Right forelimb (tissue), 1 donor: ENCODE measurements at regions not wholly inside any gene's neighbourhood (a gene's known extent, or its start where the extent isn't known, plus 50 kb on each side); places are given as distances from the start of the nearest gene placed in this dataset.

ENCODE experiments used
- DNase-seq: peaks from one replicate; pipeline ENCODE4 v3.0.0-alpha.2; 2018

GRCh38 chr3:151935446-151935845 lies 62.0 kb downstream of the SUCNR1 start:
- no peak for DNase-seq

GRCh38 chr3:151940481-151940880 lies 67.0 kb downstream of the SUCNR1 start:
- DNase-seq, result no peak

DNA sequence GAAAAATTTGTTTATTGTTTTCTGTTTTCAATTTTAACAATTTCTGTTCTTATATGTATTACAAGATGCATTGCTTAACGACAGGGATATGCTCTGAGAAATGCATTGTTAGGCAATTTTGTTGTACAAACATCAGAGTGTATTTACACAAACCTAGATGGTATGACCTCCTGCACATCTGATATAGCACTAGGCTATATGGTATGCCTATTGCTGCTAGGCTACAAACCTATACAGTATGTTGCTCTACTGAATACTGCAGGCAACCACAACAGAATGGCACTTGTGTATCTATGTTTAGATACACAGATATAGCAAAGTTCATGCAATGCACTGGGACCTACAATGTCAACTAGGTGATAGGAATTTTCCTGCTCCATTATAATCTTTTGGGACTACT lies 70.1 kb downstream of the SUCNR1 start:
- DNase-seq, result no peak

GRCh38 chr3:151944356-151944755 lies 70.9 kb downstream of the SUCNR1 start:
- DNase-seq, result no peak

- DNase-seq, result no peak
Observed at GRCh38 chr3:151946606-151947005, 73.2 kb downstream of the SUCNR1 start.

DNA sequence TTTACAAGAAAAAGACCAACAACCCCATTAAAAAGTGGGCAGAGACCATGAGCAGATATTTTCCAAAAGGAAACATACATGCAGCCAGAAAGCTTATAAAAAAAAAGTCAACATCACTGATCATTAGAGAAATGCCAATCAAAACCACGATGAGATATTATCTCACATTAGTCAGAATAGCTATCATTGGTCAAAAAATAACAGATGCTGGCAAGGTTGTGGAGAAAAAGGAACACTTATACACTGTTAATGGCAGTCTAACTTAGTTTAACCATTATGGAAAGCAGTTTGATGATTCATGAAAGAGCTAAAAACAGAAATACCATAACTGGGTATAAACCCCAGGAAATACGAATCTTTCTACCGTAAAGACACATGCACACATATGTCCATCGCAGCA lies 76.3 kb downstream of the SUCNR1 start:
- DNase-seq, result no peak

DNA sequence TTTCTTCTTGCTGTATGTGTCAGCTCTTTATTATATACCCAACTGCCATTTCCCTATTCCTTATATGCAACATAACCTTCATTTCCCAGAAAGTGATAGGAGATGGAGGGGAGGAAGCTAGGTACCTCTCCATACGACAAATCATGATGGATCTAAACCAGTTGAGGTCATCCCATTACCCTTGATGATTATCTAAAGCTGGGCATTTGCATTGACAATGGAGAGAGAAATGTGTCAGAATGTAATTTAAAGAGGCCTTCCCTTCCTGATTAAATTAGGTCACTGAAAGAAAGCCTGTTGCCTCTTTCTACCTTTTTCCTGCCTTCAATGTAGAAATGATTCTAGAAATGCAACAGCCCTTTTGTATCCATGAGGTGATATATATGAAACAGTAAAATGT lies 81.9 kb downstream of the SUCNR1 start:
- DNase-seq, result no peak

DNA sequence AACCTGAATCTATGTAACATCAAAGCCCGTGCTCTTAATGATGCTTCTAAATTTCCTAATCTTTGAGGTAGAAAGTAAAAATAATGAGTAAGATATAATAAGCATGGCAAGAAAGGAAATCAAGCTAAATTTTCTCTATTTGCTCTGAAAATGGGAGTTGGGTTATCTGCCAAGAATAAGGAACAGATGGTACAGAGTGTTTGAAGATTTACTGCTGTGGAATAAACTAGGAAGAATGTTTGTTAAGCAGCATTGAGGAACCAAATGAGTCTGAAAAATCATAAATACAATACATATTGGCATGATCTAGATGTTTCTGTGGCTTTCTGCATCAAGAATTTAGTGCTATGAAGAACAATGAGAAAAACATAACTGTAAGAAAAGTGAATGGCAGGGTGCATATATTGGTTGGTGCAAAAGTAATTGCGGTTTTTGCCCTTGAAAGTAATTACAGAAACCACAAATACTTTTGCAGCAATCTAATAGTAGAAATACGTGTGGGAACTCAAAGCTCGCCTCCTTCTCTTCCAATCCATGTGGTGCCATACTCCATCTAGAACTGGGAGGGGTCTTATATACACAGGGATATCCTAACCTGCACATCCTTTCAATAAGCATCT lies 87.6 kb downstream of the SUCNR1 start:
- DNase-seq, result no peak

GRCh38 chr3:151962352-151962751 lies 88.9 kb downstream of the SUCNR1 start:
- no peak for DNase-seq

DNA sequence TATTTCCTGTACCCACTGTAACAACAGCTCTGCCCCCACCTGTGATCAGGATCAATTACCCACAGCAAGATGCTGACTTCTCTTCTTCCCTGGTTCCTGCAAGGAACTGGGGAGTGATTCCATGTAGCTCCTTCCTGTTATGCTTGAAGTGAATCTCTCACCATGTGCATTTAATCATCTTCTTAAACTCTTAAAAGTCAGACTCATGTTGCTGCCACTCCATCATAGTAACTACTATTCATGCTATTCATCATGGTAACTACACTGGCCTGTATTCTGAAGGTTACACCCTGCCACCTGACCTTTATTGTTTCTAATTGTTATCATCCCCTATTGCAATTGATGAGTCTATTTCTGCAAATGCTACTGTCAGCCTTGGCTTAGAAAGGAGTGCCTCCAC lies 89.5 kb downstream of the SUCNR1 start:
- no peak for DNase-seq

GRCh38 chr3:151964743-151965142 lies 91.3 kb downstream of the SUCNR1 start:
- DNase-seq, result no peak

DNA sequence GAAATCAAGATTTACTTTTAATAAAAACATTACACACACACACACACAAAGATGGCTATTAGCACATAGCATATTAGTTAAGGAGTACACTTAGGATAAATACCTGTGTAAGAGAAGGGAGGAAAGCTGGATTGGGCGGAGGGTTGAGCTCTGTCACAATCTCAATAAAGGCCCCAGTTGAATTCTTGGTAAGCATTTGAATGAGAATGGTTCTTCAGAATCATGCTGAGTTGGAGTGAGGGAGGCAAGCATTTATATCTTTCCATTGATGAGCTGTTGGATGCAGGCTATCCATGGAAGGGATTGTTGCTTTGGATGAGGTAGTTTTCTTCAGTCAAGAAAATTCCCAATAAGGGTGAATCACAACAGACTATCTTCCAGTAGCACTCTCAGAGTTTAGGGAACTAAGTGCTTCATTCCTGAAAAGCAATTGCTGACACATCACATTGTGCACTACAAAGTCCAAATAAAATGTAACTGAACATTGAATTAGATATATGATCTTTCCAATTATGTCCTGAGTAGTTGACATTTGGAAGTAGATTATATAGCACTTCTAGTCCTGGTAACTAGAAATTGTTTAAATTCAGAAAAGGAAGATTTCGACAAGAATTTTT lies 95.7 kb downstream of the SUCNR1 start:
- no peak for DNase-seq

DNA sequence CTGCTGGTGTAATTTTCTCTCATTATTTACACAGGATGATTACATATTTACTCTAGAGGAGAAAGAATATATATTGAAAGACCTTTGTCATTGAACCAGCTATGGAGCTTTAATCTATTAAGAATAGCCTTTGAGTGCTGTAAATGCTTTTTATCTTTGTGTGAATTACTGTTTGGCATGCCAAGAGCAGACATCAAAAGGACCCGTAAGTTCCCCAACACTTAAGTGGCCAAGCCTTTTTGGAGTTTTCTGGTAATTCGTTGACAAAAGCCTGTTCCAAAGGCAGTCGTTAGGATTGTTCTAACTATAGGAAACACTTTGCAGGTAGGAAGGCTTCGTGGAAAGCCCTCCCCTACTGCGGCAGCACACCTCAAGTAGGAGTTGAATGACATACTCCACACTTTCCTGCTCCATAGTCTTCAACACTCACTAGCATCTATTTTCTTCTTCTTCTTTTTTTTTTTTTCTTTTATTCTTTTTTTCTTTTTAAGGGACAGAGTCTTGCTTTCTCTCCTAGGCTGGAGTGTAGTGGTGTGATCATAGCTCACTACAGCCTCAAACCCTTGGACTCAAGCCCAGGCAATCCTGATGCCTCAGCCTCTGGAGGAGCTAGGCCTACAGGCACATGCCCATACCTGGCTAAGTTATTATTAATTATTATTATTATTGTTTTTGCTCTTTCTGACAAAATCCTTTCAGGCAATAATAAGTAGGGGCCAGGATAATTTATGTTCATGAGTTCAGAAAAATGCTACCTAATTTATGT lies 98.6 kb downstream of the SUCNR1 start:
- no peak for DNase-seq

GRCh38 chr3:151974067-151974466 lies 100.6 kb downstream of the SUCNR1 start:
- DNase-seq, result no peak

GRCh38 chr3:151976211-151977050 lies 103.0 kb downstream of the SUCNR1 start:
- DNase-seq, result no peak

DNA sequence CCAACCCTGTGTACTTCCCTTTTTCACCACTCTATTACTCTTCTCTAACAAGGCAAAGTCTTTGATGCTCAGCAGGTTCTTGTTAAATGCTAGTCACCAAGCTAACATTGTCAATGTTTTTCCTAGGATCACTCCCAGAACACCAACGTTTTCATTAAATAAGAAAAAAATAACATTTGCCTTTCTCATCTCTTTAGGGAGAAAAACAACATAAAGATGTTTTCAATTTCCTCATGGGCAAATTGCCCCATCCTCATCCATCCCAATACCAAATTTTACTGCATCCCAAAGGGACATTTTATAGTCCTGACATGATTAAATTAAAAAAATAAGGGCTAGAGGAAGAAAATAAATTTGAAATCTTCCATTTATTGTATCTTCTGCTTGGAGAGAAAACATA lies 106.5 kb downstream of the SUCNR1 start:
- DNase-seq, result no peak

GRCh38 chr3:151983538-151983937 lies 110.1 kb downstream of the SUCNR1 start:
- no peak for DNase-seq

DNA sequence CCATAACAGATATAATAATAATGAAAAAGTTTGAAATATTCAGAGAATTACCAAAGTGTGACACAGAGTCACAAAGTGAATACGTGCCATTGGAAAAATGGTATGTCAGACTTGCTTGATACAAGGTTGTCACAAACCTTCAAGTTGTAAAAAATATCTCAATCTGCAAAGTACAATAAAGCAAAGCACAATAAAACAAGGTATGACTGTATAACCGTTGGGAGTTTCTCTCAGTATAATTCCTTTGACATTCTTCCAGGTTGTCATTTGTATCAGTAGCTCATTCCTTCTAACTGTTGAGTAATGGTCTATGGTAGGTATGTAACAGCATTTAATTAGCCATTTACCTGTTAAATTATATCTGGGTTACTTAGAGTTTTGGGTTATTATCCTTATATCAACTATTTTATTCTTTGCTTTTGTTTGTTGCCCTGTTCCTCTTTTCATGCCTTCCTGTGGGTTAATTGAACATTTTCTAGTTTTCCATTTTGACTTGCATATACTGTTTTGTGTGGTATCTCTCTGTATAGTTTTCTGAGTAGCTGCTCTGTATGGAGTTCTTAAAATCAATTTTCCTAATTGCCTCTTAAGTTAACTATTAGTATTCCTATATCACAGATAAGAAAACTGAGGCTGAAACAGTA lies 112.5 kb downstream of the SUCNR1 start:
- no peak for DNase-seq

DNA sequence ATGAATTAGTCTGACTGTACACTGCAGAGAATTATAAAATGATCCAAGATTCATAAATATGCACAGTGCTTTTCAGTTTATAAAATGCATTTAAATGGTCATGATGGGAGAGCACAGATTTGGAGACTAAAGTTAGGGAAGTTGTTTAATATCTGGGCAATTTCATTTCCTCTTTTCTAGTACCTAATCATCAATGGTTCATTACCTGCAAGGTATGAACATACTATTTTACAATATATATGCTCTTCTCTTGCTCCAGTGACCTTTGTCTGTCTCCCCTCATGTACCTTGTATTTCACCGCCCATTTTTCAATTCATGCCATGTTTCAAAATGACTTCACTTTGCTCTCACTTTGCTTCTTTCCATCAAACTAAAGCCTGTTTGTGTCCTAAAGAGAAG lies 114.5 kb downstream of the SUCNR1 start:
- no peak for DNase-seq

DNA sequence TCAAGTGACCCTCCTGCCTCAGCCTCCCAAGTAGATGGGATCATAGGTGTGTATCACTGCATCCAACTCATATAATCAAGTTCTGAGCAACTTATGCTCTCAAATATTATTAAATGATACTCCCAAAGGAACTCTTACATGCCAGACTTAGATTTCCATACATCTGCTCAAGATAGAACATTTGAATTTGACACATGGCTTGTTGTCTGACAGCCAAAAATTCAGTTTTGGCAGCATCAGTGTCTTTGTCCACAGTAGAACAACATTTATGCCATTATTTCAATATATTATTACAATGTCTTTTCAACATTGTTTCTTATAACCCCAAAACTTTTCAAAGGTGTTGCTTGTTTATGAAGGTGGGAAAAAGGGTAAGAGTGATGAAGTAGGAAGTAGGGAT lies 116.2 kb downstream of the SUCNR1 start:
- DNase-seq, result no peak

- DNase-seq, result no peak
Observed at GRCh38 chr3:151990696-151991376, 117.4 kb downstream of the SUCNR1 start.

DNA sequence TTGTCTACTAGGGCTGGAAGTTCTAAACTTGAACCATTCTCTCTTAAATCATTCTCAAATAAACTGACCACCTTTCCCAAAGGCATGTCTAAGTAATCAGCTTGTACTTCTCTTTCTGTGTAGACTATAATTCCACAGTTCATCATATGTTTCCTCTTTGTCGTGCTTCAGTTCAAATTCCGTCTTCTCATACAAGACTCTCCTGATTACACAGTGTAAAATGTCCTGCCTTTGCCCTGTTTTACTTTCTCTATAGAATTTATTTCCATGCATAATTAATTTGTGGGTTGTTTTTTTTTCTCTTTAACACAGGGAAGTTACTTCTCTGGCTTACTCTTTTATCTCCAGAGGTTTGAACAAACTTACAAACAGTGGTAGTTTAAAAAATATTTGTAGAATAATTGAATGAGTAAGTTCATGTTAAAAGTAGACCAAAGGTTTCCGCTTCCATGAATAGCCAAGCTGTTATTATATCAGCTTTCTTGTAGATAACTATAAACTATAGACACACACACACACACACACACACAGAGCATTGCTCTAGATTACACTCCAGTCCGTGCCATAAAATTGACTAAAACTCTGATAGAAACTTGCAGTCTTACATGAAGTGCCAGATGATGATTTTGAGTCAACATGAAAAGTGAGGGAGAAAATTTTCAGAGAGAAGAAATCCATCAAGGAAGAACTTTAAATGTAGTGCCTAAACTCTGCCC lies 119.0 kb downstream of the SUCNR1 start:
- DNase-seq, result no peak
